ENCODE measurements at regions not wholly inside any gene's neighbourhood (a gene's known extent, or its start where the extent isn't known, plus 50 kb on each side); places are given as distances from the start of the nearest gene placed in this dataset.

- TF ChIP-seq EZH2phosphoT487 (IDR thresholded peaks at IDR 0.05; ENCODE audit: insufficient read depth, low read depth) (no peak), EZH2 (IDR thresholded peaks at IDR 0.05; ENCODE audit: insufficient read depth, poor library complexity, severe bottlenecking) (no peak)
These were observed 522.8 kb upstream of the TBX3 start for GRCh38 chr12:115206801-115207200.

Data from GM23248 (cell line).